HG03280 (cell line): ENCODE measurements at regions not wholly inside any gene's neighbourhood (a gene's known extent, or its start where the extent isn't known, plus 50 kb on each side); places are given as distances from the start of the nearest gene placed in this dataset.

Experiments used
- ATAC-seq: cut with Tn5 transposase; IDR thresholded peaks from one replicate; pipeline ENCODE4 v1.9.1; 2021; ENCODE audit warnings: mild to moderate bottlenecking, moderate library complexity; ENCODE audit not compliant: unreplicated experiment

DNA sequence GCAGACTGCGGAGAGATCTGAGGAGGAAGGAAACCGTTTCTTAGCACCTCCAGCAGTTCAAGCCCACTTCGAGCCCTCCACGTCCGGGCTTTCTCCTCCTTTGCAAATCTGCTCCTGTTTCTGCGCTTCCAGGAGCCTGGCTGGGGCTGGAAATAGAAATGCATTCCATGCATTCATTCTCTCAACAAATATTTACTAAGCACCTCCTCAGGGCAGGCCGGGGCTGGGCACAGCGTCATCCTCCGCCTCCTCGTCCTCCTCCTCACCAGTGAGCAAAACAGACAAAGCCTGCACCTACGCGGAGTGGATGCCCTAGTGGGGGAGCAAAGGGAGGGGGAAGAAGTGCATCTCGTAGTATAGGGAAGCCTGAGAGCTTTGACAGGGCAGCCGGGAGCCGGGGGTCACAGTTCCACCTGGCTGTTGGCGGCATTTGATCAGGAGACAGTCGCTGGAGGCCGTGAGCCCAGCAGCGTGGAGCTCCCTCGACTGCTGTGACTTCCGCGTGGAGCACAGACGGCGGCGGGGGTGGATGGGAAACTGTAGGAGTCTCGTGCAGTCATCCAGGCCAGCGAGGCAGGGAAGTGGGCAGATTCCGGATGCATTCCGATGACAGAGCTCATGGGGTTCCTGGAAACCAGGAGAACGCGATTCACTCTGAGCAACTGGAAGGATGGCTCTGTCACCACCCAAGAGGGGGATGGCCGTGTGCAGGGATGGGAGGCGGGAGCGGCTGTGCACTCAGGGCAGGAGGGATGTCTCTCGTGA lies 93.5 kb downstream of the SIK1 start:
- no peak for ATAC-seq

DNA sequence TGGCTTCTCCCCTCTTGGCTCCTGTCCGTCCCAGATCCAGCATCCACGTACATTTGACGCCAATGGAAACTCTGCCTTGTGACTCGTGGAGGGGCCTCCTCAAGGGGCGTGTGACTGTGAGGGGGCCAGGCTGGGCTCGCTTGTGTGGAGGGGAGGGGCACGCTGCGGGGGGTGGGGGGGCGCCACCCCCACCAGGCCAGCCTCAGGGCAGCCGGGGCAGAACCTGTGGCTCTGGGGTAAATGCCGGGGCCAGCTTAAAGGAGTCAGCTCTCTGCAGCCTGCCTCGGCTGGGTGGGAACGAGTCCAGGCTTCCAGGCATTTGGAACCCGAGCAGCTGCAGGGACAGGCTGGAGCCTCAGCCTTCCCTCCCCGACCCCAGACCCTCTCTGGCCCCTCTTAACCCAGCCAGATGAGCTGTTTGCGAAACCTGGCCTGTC lies 94.1 kb downstream of the SIK1 start:
- no peak for ATAC-seq

DNA sequence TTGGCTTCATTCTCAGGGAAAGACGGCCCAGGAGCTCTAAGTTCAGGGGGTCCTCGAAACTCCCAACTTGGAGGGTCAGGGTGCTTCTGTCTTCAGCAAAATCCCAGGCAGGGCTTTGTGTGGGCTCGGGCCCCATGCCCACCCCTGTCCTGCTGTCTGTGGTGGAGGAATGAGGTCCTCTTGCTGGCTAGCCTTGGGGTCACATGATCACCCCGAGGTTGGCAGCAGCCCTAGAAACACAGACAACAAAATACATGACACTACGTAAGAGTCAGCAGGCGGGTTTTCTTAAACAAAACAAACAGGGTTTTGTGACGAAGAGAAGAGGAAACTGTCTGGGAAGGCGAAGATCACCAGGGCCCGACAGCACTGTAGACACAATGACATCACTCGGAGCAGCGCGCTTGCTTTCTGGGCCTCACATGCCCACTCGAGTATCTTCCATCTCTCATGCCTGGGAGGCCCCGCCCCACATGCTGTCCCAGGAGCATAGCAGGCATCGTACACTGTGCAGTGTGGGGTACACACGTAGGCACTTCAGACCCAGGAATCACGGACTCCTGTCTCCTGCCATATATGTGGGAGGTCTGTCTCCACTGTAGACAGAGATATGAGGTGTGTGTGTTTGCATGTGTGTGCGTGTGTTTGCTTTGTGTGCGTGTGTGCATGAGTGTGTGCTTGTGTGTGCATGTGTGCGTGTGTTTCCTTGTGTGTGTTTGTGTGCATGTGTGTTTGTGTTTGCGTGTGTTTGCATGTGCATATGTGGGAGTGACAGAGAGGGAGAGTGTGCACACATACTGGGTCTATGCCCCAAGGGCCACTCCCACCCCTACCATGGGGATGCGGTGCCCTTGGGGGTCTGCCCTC lies 94.7 kb downstream of the SIK1 start:
- ATAC-seq = no peak

DNA sequence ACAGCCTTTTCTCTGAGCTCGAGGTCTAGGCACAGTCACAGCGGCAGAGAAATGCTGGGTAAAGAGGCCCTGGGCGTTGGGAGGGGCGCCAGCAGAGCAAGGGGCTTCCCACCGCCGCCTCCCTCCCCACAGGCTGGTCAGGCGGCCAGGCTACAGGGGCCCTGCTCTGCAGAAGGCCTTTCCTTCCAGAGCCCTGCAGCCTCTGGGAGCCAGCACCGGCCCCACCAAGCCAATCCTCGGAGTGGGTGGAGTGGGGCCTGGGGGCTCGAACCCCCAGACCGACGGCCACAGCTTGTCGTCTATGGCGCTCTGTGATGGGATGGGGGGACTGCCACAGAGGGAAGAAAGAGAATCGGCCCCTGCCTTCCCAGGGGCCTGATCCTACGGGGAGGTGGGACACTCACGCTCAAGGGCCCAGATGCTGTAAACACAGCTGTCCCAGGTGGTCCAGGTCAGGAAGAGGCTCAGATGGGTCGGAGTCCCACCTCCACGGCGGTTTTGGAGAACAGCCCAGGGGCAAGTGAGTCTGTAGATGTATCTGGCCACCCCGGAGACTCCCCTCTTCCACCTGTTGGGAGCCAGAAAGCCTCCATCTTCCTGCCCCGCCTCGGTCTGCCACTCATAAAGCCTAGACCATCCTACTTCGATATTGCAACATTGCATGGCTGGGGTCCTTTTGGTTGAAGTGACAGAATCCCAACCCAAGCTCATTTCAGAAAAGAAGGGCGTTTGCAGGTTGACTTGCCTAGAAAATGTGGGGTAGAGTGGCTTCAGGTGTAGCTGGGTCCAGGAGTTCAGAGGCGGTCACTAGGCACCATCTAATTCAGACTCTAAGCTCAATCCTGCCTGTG lies 95.6 kb downstream of the SIK1 start:
- no peak for ATAC-seq

DNA sequence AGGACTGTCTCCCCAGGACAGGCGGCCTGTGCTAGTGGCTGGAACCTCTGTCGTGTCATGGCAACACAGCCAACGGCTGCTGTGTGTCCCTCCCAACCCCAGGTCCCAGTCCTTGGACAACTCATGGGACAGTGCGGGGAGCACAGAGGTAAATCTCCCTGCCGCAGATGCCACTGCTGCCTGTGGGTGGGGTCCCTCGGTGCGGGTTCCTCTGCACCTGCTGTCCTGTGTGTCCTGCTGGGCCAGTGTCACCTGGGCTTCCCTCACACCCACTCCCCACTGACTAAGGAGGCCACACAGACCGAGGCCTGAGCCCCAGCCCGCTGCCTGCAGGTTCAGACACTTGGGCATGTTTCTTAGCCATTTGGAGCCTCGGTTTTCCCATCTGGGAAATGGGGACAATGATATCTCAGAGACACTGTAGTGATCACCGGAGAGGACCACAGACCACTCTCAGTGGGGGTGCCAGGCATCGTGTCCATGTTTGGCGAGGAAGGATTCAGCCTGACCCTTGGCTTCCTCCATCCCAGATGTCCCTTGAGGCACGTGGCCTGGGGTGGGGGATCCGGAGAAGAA lies 96.5 kb downstream of the SIK1 start:
- ATAC-seq = no peak

DNA sequence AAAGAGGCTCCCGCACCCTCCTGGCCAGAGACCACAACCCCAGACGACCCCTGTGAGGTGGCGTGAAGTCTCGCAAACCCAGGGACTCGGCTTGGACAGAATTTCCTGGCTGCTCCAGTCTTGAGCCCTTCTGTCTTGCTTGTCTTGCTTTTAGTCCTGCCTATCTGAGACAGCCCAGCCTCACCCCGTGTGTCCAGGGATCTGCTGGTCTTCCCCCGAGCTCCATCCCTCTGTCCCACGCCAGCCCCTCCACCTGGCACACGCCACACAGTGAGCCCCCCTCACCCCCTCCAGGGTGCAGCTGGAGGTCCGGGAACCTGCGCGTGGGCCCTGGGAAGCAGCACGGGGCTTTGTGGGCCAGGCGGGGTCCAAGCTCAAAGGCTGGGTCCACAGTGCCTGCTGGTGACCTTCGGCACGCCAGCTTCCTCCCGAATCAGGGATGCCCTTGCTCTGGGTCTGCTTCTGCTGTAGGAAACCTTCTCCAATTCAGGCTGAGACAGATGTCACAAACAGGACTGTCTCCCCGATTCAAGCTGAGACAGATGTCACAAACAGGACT lies 97.1 kb downstream of the SIK1 start:
- no peak for ATAC-seq

DNA sequence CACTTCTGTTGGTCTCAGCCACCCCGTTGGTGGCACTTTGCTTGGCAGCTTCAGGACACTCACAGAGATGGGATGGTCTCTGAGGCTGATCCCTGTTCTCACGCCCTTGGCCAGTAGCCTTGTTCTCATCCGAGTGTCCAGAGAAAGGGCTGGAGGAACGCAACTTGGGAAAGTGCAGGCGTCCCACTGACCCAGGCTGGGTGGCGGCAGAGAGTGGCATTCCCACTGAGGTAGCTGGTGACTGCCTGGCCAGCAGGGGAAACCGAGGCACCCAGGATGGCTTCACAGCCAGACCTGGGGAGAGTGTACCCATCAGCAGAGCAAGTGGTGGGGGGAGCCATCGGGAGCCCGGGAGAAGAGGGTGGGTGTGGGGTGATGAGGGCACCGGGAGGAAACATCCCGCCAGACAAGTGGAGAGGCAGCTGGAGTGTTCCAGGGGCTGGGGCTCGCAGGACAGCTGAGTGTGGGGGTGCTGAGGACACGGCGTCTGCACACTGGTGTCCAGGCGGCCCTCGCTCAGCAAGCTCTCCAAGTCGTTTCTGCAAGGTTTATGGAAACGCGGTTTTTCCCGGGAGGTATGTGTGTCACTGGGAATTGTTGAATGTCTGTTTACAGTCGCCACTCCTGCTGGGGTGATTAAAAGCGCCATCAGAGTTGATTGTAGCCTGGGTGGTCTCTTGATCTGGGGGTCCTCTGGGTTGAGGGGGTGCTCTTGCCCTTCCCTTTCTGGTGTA lies 97.8 kb downstream of the SIK1 start:
- no peak for ATAC-seq

DNA sequence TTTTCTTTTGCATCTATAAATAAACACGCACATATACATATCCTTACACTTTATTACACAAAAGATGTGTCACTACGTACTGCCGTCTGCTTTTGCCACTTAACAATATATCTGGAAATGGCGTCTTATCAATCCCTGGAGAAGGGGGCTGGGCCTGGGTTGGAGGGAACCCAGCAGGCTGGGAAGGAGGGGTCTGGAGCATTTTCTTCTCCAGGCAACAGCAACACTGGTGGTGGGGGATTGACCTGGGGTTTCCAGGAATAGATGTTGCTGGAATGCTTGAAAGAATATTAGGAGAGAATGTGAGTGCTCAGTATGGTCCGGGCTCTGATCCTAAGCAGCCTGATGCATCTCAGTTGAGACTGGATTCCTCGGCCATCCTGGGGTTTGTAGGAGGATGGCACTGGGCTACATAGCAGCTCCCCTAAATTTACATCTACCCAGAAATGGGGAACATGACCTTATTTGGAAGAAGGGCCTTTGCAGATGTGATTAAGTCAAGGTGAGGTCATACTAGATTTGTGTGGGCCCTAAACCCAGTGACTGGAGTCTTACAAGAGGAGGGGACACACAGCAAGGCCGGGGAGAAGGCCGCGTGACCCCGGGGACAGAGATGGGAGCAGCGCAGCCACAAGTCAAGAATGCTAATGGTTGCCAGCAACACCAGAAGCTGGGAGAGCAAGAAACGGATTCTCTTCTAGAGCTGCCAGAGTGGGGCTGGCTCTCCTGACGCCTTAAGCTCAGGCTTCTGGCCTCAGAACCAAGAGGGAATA lies 98.6 kb downstream of the SIK1 start:
- no peak for ATAC-seq

DNA sequence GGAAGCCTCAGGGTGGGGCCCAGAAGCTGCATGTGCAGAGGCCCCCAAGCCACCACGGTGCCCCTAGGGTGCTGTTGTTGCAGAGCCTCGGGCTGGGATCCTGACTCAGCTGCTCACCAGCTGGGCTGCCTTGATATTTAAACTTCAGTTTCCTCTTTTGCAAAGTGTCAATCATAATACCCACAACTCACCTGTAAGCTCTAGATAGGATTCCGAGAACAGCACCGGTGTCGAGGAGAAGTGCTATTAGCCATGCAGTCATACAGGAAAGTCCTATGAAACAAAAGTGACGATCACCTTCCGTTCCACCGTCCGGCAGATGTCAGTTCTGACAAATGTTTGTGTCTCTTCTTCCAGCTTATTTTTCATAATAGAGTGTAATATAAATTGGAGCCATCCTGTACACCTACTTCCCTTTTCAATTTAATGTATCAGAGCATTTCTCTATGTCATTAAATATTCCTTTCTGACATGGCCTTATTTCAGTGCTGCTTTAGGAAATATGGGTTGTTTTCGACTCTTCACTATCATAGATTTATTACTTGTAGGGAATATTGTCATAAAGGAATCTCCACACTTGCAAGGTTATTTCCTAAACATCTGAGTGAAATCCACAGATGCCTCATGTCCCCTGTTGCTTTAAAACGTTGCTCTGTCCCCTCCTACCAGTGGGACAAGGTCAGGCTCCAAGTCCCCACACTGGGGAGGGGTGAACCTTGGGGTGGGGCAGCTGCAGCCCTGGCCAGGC lies 100.8 kb downstream of the SIK1 start:
- ATAC-seq = no peak

DNA sequence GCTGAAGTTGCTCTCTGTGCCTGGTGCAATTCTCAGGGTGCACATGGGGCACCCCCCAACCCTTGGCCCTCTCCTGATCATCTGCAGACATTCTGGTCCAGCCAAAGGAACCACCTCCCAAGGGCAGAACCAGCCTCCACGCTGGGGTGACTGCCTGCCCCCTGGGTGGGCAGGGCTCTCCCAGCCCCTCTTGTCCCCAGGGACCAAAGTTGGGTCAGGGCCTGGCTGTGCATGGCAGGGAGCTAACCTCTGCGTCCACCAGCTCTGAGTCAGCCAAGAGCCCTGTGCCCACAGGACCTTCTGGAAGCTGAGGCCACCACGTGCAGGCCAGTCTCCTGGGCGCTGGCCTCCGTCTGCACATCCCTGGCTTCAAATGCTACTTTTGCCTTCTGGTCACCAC lies 101.9 kb downstream of the SIK1 start:
- ATAC-seq = no peak

DNA sequence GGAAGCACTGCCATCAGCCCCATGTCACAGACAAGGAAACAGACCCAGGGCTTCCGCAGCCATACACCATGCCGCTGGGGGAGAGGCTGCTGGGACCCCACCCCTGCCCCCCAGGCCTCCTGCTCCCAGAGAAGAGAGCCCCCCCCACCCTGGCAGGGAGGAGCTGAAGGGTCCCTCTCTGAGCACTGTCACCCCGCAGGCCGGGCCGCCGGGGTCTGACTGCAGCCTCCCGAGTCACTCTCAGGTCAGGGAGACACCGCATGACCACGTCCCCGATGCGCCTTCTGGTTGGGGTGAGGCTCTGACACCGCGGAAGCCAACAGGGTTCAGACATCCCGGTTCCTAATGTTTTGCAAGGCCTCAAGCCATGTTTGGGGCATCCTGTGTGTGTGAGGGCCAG lies 102.3 kb downstream of the SIK1 start:
- no peak for ATAC-seq

DNA sequence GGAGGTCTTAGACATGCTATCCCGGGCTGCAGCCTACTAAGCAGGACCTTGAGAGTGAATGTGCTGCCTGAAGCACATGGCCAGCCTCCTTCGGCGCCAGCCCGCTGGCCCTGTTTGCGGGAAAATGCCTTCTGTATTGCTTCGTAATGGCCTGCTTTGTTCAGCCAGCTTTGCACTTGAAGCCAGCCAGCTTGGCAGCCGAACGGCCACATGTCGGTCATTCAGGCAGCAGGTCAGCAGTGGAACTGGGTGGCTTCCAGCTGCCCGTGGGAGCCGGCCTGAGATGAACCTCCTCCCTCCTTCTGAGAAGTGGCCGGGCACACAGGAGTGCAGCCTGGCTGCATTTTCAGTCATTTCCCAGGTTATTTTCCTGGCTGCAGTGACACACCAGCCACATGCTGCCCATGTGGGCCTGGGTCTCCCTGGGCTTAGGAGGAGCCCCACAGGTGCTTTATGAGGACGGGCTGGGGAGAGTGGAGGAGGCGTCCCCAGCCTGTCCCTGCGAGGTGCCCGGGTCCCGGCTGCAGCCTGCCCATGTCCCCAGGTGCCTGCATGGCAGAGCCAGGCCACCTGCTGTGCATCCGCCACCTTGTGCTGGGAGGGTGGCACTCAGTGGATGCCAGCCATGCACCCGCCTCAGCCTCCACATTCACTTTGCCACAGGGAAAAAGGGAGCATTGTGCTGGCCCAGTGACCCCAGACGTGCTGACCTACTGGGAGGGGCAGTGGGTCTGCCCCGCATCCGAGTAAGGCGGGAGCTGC lies 103.5 kb downstream of the SIK1 start:
- ATAC-seq = no peak

DNA sequence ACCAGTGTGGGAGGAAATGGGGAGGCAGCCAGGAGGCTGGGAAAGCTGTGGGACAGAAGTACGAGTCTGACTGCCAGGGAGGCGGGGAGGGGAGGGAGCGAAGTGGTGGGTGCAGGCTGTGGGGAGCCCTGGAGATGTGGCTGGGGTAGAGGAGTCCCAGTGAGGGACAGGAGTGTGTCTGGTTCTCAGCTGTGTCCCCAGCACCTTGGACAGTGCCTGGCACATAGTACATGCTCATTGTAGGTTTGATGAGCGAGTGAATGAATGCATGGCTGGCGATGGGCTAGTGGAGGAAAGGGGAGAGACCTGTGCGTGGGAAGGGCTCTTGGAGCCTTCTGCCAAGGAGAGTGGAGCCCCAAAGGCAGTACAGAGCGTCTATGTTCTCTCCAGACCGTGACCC lies 104.1 kb downstream of the SIK1 start:
- no peak for ATAC-seq

DNA sequence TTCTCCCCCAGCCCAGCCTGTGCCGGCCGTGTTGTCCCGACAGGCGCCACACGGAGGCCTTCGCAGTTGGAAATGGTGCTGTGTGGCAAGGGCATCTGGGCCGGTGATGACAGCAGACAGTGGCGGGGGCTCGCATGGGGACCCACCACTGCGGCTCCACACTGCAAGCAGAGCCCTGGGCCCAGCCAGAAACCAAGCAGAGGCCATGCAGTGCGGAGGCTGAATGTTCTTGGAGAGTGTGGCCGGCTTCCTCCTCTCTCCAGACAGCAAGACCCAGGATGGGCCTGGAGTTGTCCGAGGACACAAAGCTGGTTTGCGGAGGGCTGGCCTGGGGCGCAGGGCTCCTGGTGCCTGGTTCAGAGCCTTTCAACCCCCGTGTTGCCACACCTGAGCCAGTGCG lies 104.6 kb downstream of the SIK1 start:
- no peak for ATAC-seq

DNA sequence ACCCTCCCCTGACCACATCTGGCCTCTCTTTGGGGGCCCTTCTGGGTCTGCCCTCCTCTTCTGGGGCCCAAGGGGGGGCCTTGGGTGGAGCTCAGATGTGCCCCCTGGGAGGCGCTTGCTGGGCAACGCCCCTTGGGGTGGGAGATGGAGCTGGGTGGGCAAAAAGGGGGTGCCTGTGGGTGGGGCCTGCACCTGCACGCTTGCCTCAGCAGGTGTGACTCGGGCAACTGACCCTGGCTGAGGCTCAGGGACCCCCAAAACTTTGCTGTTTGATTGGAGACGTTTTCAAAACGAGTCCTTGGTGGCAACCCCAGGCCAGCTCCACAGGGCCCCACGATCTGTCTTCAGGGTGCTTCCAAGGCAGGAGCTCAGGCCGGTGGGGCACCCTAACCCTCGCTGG lies 105.3 kb downstream of the SIK1 start:
- ATAC-seq = no peak

DNA sequence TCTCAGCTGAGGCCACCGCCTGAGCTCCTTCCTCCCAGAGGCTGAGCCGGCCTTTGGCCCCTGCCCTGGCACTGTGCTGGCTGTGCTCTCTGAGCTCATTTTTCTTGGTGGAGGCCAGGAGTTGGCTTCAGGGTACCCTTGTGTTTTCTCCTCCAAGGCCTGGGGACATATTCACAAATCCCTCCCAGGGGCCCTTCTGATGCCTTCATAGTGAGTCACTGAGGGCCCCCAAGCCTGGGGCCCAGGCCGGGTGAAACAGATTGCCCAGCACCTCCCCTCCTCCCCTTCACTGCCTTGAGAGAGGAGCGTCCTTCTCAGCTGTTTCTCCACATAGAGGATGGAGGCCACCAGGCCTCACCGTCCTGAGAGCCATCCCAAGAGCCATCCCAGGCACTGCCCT lies 105.8 kb downstream of the SIK1 start:
- no peak for ATAC-seq

DNA sequence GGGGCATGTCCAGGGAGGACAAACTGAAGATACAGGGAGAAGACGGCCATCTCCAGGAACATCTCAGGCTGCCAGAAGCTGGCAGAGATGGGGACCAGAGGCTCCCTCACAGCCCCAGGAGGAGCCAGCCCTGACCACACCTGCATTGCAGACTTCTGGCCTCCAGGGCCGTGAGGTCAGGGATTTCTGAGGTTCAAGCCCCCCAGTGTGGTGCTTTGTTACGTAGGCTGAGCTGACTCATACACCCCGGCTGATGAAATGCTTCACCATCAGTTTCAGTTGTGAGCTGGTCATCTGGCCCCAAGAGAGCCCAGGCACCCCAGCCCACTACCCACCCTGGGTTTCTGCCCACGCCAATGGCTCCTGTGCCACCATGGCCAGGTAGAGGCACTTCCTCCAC lies 106.4 kb downstream of the SIK1 start:
- ATAC-seq = no peak
